ENCODE measurements at regions not wholly inside any gene's neighbourhood (a gene's known extent, or its start where the extent isn't known, plus 50 kb on each side); places are given as distances from the start of the nearest gene placed in this dataset.
"Not testable (repeated sequence)": the region's sequence is repeated elsewhere in the genome, so short reads cannot be mapped to it uniquely, and the experiment has no call there.

DNA sequence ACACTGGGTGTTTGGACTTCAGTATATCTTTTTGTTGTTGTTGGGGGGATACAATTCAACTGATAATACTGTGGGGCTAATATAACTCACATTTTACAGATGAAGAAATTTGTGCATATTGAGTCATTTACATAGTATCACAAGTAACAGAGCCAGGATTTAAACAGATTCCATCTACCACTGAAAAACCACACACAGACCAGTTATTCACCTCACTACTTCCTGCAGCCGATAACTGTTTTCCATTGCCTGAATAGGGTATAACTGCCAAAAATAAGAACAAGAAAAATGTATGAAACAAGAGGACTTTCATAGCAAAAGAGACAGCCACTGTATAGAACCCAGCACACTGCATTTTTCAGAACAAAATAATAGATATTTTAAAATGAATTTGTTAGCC is 215.8 kb upstream of the CNTN6 start:
- Histone ChIP-seq H3K27me3 (ENCODE audit: control insufficient read depth in 1 of 2, insufficient read depth in 2 of 2, low read length in 2 of 2) (no peaks in the 10 kb centered on the region), H3K27ac (ENCODE audit: low read depth in 2 of 2, low read length in 1 of 2) (no peak overlapping the region), H3K4me1 (ENCODE audit: control insufficient read depth in 2 of 2, insufficient read depth in 2 of 2, low read length in 1 of 2) (no peaks in the 10 kb centered on the region), H3K4me3 (ENCODE audit: low read depth in 1 of 2, low read length in 2 of 2) (no peak overlapping the region), H3K36me3 (ENCODE audit: control insufficient read depth in 2 of 2, insufficient read depth in 2 of 2, low read length in 1 of 2) (no peaks in the 10 kb centered on the region), H3K9me3 (ENCODE audit: control insufficient read depth in 2 of 2, insufficient read depth in 1 of 2, low read depth in 1 of 2, low read length in 1 of 2) (no peaks in the 10 kb centered on the region)
- WGBS, 2 donors = 76 to 81% methylated on average over 1 of the region's 1 CpG

DNA sequence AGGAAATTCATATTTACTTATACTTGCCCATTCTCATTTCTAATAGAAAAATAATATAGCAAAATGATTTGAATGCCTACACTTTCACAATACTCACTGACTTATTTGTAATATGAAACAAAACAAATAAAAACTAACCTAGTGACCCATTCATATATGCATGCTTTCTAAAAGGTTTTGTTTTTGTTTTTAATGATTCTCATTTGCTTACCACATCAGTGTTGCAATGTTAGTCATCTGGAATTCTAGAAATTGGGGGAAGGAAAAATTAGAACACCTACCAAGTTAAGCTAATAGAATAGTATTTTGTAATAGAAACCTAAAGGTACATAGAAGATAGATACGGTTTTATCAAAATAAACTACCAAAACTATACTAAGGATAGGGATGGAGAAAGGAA is 214.1 kb upstream of the CNTN6 start:
- Histone ChIP-seq H3K27me3 (ENCODE audit: control insufficient read depth in 1 of 2, insufficient read depth in 2 of 2, low read length in 2 of 2) (no peaks in the 10 kb centered on the region), H3K27ac (ENCODE audit: low read depth in 2 of 2, low read length in 1 of 2) (no peak overlapping the region), H3K9me3 (ENCODE audit: control insufficient read depth in 2 of 2, insufficient read depth in 1 of 2, low read depth in 1 of 2, low read length in 1 of 2) (no peaks in the 10 kb centered on the region), H3K36me3 (ENCODE audit: control insufficient read depth in 2 of 2, insufficient read depth in 2 of 2, low read length in 1 of 2) (no peaks in the 10 kb centered on the region), H3K4me1 (ENCODE audit: control insufficient read depth in 2 of 2, insufficient read depth in 2 of 2, low read length in 1 of 2) (no peaks in the 10 kb centered on the region), H3K4me3 (ENCODE audit: low read depth in 1 of 2, low read length in 2 of 2) (no peak overlapping the region)
- 79 to 89% methylated on average over 1 of the region's 1 CpG for WGBS, 2 donors

DNA sequence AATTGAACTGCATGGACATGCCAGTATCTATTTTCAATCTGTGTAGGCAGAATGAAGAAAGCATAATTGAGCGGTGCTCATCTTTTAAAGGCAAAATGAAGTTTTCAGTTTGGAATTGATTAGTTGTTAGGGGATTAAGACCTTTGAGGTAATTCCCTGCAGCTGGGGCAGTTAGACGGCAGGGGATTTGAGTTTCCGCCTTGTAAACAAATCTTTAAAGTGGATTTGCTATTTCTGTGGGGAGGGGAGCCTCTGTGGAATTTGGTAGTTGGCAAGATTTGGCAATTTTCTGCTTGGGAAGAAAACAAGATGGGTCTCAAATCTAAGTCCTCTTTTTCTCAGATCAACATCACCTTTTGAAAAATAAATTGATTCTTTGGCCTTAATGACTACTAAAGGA is 212.5 kb upstream of the CNTN6 start:
- Histone ChIP-seq H3K27ac (ENCODE audit: low read depth in 2 of 2, low read length in 1 of 2) (no peak overlapping the region), H3K4me1 (ENCODE audit: control insufficient read depth in 2 of 2, insufficient read depth in 2 of 2, low read length in 1 of 2) (no peaks in the 10 kb centered on the region), H3K9me3 (ENCODE audit: control insufficient read depth in 2 of 2, insufficient read depth in 1 of 2, low read depth in 1 of 2, low read length in 1 of 2) (no peaks in the 10 kb centered on the region), H3K27me3 (ENCODE audit: control insufficient read depth in 1 of 2, insufficient read depth in 2 of 2, low read length in 2 of 2) (no peaks in the 10 kb centered on the region), H3K4me3 (ENCODE audit: low read depth in 1 of 2, low read length in 2 of 2) (no peak overlapping the region), H3K36me3 (ENCODE audit: control insufficient read depth in 2 of 2, insufficient read depth in 2 of 2, low read length in 1 of 2) (no peaks in the 10 kb centered on the region)
- WGBS, 2 donors = 65% methylated on average over 3 of the region's 3 CpGs

DNA sequence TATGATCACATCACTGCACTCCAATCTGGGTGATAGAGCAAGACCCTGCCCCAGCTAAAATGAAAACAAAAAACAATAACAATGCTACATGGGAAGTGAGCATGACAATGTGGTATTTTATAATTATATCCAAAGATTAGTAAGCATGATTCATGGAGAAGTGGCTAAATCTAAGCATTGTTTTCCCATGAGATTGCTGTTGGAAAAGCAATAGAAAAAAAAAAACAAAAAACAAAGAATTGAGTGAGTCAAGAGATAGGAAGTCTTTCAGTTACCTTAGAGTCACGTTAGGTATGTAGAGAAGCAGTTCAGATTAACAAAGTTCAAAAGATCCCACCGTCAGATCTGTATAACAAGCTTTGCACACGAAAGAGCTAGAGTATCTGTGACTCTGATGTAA is 210.3 kb upstream of the CNTN6 start:
- H3K27ac ChIP-seq (ENCODE audit: low read depth in 2 of 2, low read length in 1 of 2) = no peak overlapping the region
- H3K4me3 ChIP-seq (ENCODE audit: low read depth in 1 of 2, low read length in 2 of 2) = no peak overlapping the region
- H3K9me3 ChIP-seq (ENCODE audit: control insufficient read depth in 2 of 2, insufficient read depth in 1 of 2, low read depth in 1 of 2, low read length in 1 of 2) = no peaks in the 10 kb centered on the region
- H3K36me3 ChIP-seq (ENCODE audit: control insufficient read depth in 2 of 2, insufficient read depth in 2 of 2, low read length in 1 of 2) = no peaks in the 10 kb centered on the region
- H3K4me1 ChIP-seq (ENCODE audit: control insufficient read depth in 2 of 2, insufficient read depth in 2 of 2, low read length in 1 of 2) = no peaks in the 10 kb centered on the region
- no peaks in the 10 kb centered on the region for H3K27me3 ChIP-seq (ENCODE audit: control insufficient read depth in 1 of 2, insufficient read depth in 2 of 2, low read length in 2 of 2)
- WGBS, 2 donors = 52 to 57% methylated on average over 3 of the region's 3 CpGs

DNA sequence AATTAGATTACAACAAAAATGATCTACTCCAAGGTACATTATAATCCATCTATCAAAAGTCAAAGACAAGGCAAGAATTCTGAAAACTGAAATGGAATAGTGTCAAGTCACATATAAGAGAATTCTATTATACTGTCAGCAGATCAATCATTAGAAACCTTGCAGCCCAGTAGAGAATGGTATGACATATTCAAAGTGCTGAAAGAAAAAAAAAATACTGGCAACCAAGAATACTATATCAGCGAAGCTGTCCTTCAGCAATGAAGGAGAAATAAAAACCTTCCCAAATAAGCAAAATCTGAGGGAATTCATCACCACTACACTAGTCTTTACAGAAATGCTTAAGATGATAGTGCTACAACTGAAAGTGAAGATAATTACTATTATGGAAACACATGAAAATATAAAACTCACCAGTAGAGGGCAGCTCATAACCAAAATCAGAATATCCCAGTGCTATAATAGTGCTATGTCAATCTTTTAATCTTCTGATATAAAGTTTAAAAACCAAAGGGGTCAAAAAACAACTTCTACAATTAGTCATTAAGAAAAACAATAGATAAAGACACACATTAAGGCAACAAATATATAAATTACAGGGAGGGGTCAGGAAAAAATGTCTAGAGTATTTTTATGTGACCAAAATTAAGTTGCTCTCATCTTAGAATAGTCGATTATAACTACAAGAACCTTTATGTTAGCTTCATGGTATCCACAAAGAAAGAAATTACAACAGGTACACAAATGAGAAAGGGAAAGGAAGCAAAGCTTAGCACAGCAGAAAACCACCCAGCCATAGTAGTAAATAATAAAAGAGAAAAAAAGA is 190.7 kb upstream of the CNTN6 start:
- H3K36me3 ChIP-seq (ENCODE audit: control insufficient read depth in 2 of 2, insufficient read depth in 2 of 2, low read length in 1 of 2) = no peaks in the 10 kb centered on the region
- peaks cover 3 to 4% of the 10 kb centered on the region in 2 donors for H3K9me3 ChIP-seq (ENCODE audit: control insufficient read depth in 2 of 2, insufficient read depth in 1 of 2, low read depth in 1 of 2, low read length in 1 of 2)
- H3K27ac ChIP-seq (ENCODE audit: low read depth in 2 of 2, low read length in 1 of 2) = no peak overlapping the region
- H3K4me3 ChIP-seq (ENCODE audit: low read depth in 1 of 2, low read length in 2 of 2) = no peak overlapping the region
- 42 to 48% methylated on average over 2 of the region's 2 CpGs for WGBS, 2 donors
- H3K4me1 ChIP-seq (ENCODE audit: control insufficient read depth in 2 of 2, insufficient read depth in 2 of 2, low read length in 1 of 2) = no peaks in the 10 kb centered on the region
- no peaks in the 10 kb centered on the region for H3K27me3 ChIP-seq (ENCODE audit: control insufficient read depth in 1 of 2, insufficient read depth in 2 of 2, low read length in 2 of 2)

DNA sequence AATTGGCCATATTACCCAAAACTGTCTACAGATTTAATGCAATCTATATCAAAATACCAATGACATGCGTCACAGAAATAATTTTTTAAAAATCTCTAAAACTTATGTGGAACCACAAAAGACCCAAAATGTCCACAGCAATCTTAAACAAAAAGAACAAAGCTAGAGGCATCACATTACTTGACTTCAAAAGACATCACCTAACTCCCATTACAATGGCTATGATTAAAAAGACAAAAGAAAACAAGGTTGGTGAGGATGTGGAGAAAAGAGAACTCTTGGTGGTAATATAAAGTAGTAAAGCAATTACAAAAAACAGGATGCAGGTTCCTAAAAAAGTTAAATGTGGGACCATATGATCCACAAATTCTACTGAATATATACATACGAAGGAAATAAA is 187.6 kb upstream of the CNTN6 start:
- 80 to 86% methylated on average over 2 of the region's 2 CpGs for WGBS, 2 donors
- H3K27ac ChIP-seq (ENCODE audit: low read depth in 2 of 2, low read length in 1 of 2) = no peak overlapping the region

DNA sequence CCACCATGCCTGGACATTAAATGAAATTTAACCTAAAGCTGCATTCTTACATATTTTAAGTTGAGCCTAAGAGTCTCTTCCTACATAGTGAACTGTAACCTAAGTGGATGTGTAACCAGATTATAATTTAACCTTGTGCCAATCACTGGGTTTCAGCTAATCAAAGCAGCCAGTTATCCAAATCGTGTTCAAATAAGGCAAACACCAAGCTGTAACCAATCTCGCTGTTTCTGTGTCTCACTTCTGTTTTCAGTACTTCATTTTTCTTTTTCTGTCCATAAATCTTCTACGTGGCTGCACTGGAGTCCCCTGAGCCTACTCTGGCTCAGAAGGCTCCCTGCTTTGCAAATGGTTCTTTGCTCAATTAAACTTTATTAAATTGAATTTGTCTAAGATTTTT is 186.1 kb upstream of the CNTN6 start:
- Histone ChIP-seq H3K27ac (ENCODE audit: low read depth in 2 of 2, low read length in 1 of 2) (no peak overlapping the region), H3K4me3 (ENCODE audit: low read depth in 1 of 2, low read length in 2 of 2) (no peak overlapping the region), H3K4me1 (ENCODE audit: control insufficient read depth in 2 of 2, insufficient read depth in 2 of 2, low read length in 1 of 2) (no peaks in the 10 kb centered on the region), H3K9me3 (ENCODE audit: control insufficient read depth in 2 of 2, insufficient read depth in 1 of 2, low read depth in 1 of 2, low read length in 1 of 2) (no peaks in the 10 kb centered on the region), H3K27me3 (ENCODE audit: control insufficient read depth in 1 of 2, insufficient read depth in 2 of 2, low read length in 2 of 2) (no peaks in the 10 kb centered on the region), H3K36me3 (ENCODE audit: control insufficient read depth in 2 of 2, insufficient read depth in 2 of 2, low read length in 1 of 2) (no peaks in the 10 kb centered on the region)
- 53 to 54% methylated on average over 3 of the region's 3 CpGs for WGBS, 2 donors

More for the DNA sequence above, 187.6 kb upstream of the CNTN6 start:
- Histone ChIP-seq H3K27me3 (ENCODE audit: control insufficient read depth in 1 of 2, insufficient read depth in 2 of 2, low read length in 2 of 2) (no peaks in the 10 kb centered on the region), H3K4me1 (ENCODE audit: control insufficient read depth in 2 of 2, insufficient read depth in 2 of 2, low read length in 1 of 2) (no peaks in the 10 kb centered on the region), H3K36me3 (ENCODE audit: control insufficient read depth in 2 of 2, insufficient read depth in 2 of 2, low read length in 1 of 2) (no peaks in the 10 kb centered on the region), H3K4me3 (ENCODE audit: low read depth in 1 of 2, low read length in 2 of 2) (no peak overlapping the region), H3K9me3 (ENCODE audit: control insufficient read depth in 2 of 2, insufficient read depth in 1 of 2, low read depth in 1 of 2, low read length in 1 of 2) (peaks cover 3 to 4% of the 10 kb centered on the region in 2 donors)

DNA sequence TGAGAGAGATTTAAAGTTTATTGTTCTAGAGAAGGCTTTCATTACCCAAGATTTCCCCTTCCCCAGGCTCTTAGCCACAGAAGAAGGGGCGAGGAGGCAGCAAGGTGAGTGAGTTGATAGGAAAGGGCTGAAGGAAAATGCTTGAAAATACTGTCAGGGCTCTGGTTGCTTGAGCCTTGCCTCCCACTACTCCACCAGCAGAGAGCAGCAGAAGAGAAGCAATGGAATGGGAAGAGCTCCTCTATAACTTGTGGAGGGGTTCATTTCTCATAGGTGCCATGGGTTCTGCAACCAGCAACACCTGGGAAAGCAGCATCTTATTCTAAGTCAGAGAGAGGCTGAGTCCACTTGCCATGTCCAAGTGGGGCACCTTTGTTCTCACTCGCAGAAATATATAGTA is 184.0 kb upstream of the CNTN6 start:
- Histone ChIP-seq H3K27me3 (ENCODE audit: control insufficient read depth in 1 of 2, insufficient read depth in 2 of 2, low read length in 2 of 2) (no peaks in the 10 kb centered on the region), H3K36me3 (ENCODE audit: control insufficient read depth in 2 of 2, insufficient read depth in 2 of 2, low read length in 1 of 2) (no peaks in the 10 kb centered on the region)

DNA sequence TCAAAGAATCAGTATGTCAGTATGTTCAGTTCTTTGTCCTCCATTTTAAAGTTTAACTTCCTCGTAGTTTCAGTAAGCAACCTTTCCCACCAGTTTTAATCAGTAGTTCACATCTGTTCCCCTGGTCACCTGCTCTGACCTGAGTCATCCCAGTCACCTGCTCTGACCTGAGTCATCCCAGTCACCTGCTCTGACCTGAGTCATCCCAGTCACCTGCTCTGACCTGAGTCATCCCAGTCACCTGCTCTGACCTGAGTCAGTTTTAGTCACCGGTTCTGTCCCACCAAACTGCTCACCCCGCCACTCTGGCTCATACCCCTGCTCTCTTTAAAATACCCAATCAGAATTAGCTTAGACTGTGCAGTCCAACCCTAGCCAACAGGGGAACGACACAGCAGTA is 180.1 kb upstream of the CNTN6 start:
- H3K4me3 ChIP-seq (ENCODE audit: low read depth in 1 of 2, low read length in 2 of 2) = not testable (repeated sequence)

More for the DNA sequence above, 184.0 kb upstream of the CNTN6 start:
- WGBS, 2 donors = 63 to 65% methylated on average over 2 of the region's 2 CpGs
- Histone ChIP-seq H3K9me3 (ENCODE audit: control insufficient read depth in 2 of 2, insufficient read depth in 1 of 2, low read depth in 1 of 2, low read length in 1 of 2) (no peaks in the 10 kb centered on the region), H3K27ac (ENCODE audit: low read depth in 2 of 2, low read length in 1 of 2) (no peak overlapping the region), H3K4me1 (ENCODE audit: control insufficient read depth in 2 of 2, insufficient read depth in 2 of 2, low read length in 1 of 2) (no peaks in the 10 kb centered on the region), H3K4me3 (ENCODE audit: low read depth in 1 of 2, low read length in 2 of 2) (no peak overlapping the region)

More for the DNA sequence above, 180.1 kb upstream of the CNTN6 start:
- not testable (repeated sequence) for H3K36me3 ChIP-seq (ENCODE audit: control insufficient read depth in 2 of 2, insufficient read depth in 2 of 2, low read length in 1 of 2); H3K27ac ChIP-seq (ENCODE audit: low read depth in 2 of 2, low read length in 1 of 2); H3K9me3 ChIP-seq (ENCODE audit: control insufficient read depth in 2 of 2, insufficient read depth in 1 of 2, low read depth in 1 of 2, low read length in 1 of 2); H3K27me3 ChIP-seq (ENCODE audit: control insufficient read depth in 1 of 2, insufficient read depth in 2 of 2, low read length in 2 of 2); H3K4me1 ChIP-seq (ENCODE audit: control insufficient read depth in 2 of 2, insufficient read depth in 2 of 2, low read length in 1 of 2)
- 63 to 65% methylated on average over 4 of the region's 4 CpGs for WGBS, 2 donors

All from esophagus (tissue), 2 donors.